Adrenal gland (tissue), 9 donors: ENCODE measurements at regions not wholly inside any gene's neighbourhood (a gene's known extent, or its start where the extent isn't known, plus 50 kb on each side); places are given as distances from the start of the nearest gene placed in this dataset.
"Not testable (repeated sequence)": the region's sequence is repeated elsewhere in the genome, so short reads cannot be mapped to it uniquely, and the experiment has no call there.

Experiments used
- DNase-seq, 7 donors: peaks; one replicate each; pipeline ENCODE4 v3.0.0-alpha.2; 2019 to 2020
- H3K27ac ChIP-seq, 5 donors: fragments of 200-600 bp; sonication (generic) in 4 of 5; 1 replicate in 3 of 5; 2 replicates in 2 of 5; pipeline versions ENCODE4 v1.5.1 to v1.8.0; 2016 to 2020; ENCODE audit warnings: mild to moderate bottlenecking in 1 of 5
- H3K27me3 ChIP-seq: fragments of 200-600 bp; 2 replicates; pipeline ENCODE4 v1.8.0; 2021
- H3K36me3 ChIP-seq, 2 donors: fragments of 200-600 bp; replicated peaks in 1 of 2; 1 replicate in 1 of 2; 2 replicates in 1 of 2; pipeline versions ENCODE4 v1.5.1 to v1.8.0; 2018 to 2022
- H3K4me1 ChIP-seq, 2 donors: fragments of 200-600 bp; replicated peaks in 1 of 2; 1 replicate in 1 of 2; 2 replicates in 1 of 2; pipeline versions ENCODE4 v1.5.1 to v1.8.0; 2018 to 2021
- H3K4me3 ChIP-seq, 4 donors: fragments of 200-600 bp; sonication (generic) in 3 of 4; one replicate each; pipeline ENCODE4 v1.5.1; 2016 to 2018
- H3K9me3 ChIP-seq, 3 donors: fragments of 200-600 bp; sonication (generic) in 1 of 3; replicated peaks in 1 of 3; 1 replicate in 2 of 3; 2 replicates in 1 of 3; pipeline versions ENCODE4 v1.5.1 to v1.8.0; 2016 to 2021
- CTCF ChIP-seq, 6 experiments: fragments of 450-650 bp in 4 of 6; fragments of 200-600 bp in 2 of 6; sonication (generic) in 1 of 6; IDR thresholded peaks; 1 replicate in 5 of 6; 2 replicates in 1 of 6; pipeline versions ENCODE4 v1.5.1 to v1.8.0; 2016 to 2021; ENCODE audit warnings: antibody characterized with exemption in 6 of 6, mild to moderate bottlenecking in 2 of 6, moderate library complexity in 1 of 6
- POLR2A ChIP-seq, 2 donors: fragments of 450-650 bp; IDR thresholded peaks; one replicate each; pipeline ENCODE4 v1.6.1; 2017; ENCODE audit warnings: antibody characterized with exemption in 2 of 2, mild to moderate bottlenecking in 2 of 2, moderate library complexity in 1 of 2
- WGBS, 4 donors: extraction: QIAGEN DNeasy Blood & Tissue Kit in 2 of 4; methylation state at CpG; one replicate each; pipeline versions ENCODE4 v1.1.5 to v1.1.7; 2013 to 2017; 5-methylcytosine and 5-hydroxymethylcytosine counted together
- intact Hi-C, 2 donors: fragments of 100-400 bp; cut with DNase I; formaldehyde crosslinking; loops; one replicate each; pipeline versions ENCODE4 v1.14.1 to v1.15.0; 2022 to 2023
- donor health status: healthy with polysubstance abuse.
- donor health status: Bipolar disorder and iron deficiency.
- donor health status: DM: yes; HTN: yes; CAD: no.
- donor health status: DM: no; HTN: no; CAD: no.
- donor health status: DM: no; HTN: no; CAD: no.

- H3K27ac ChIP-seq, H3K4me3 ChIP-seq, H3K9me3 ChIP-seq, H3K4me1 ChIP-seq, intact Hi-C loops, DNase-seq, H3K27me3 ChIP-seq, H3K36me3 ChIP-seq: not testable (repeated sequence)
- WGBS, 4 donors: 62 to 70% (median 64%) methylated on average over 6 of the region's 6 CpGs
These were observed 4221.0 kb upstream of the OR11H1 start for GRCh38 chr22:11306933-11307518.

- Histone ChIP-seq H3K4me1 (no peaks in the 10 kb centered on the region), H3K4me3 (no peak overlapping the region), H3K9me3 (peaks cover 0 to 5% (median 0%) of the 10 kb centered on the region in 3 donors), H3K27ac (no peak overlapping the region), H3K36me3 (no peaks in the 10 kb centered on the region), H3K27me3 (no peaks in the 10 kb centered on the region)
- intact Hi-C loops: no loop called here
- 79 to 90% (median 81%) methylated on average over 15 to 16 of the region's 16 CpGs for WGBS, 4 donors
- DNase-seq: no peak
- TF ChIP-seq POLR2A (IDR thresholded peaks at IDR 0.05): no peak
- TF ChIP-seq CTCF (IDR thresholded peaks at IDR 0.05): no peak
These were observed 4220.0 kb upstream of the OR11H1 start for GRCh38 chr22:11307998-11308397.

GRCh38 chr22:11309777-11310176 is 4218.2 kb upstream of the OR11H1 start:
- H3K36me3 ChIP-seq, H3K27ac ChIP-seq, H3K4me3 ChIP-seq, intact Hi-C loops, DNase-seq, H3K4me1 ChIP-seq, H3K27me3 ChIP-seq: not testable (repeated sequence)
- peaks cover 0 to 13% (median 0%) of the 10 kb centered on the region in 3 donors for H3K9me3 ChIP-seq
- WGBS, 4 donors: 57 to 62% (median 58%) methylated on average over 4 of the region's 4 CpGs

GRCh38 chr22:11310647-11311046 is 4217.3 kb upstream of the OR11H1 start:
- intact Hi-C loops, H3K27me3 ChIP-seq, DNase-seq, H3K27ac ChIP-seq, H3K4me3 ChIP-seq, H3K36me3 ChIP-seq, H3K4me1 ChIP-seq: not testable (repeated sequence)
- H3K9me3 ChIP-seq: peaks cover 0 to 13% (median 0%) of the 10 kb centered on the region in 3 donors
- 44 to 50% (median 44%) methylated on average over 3 of the region's 3 CpGs for WGBS, 4 donors

- intact Hi-C loops, H3K36me3 ChIP-seq, H3K27me3 ChIP-seq, H3K4me3 ChIP-seq, DNase-seq, H3K9me3 ChIP-seq, H3K27ac ChIP-seq, H3K4me1 ChIP-seq: not testable (repeated sequence)
- 52 to 57% (median 53%) methylated on average over 7 of the region's 7 CpGs for WGBS, 4 donors
These were observed 4215.4 kb upstream of the OR11H1 start for GRCh38 chr22:11312640-11313039.

- H3K36me3 ChIP-seq, H3K9me3 ChIP-seq, H3K4me1 ChIP-seq, H3K27ac ChIP-seq, H3K4me3 ChIP-seq, H3K27me3 ChIP-seq, DNase-seq, intact Hi-C loops: not testable (repeated sequence)
- WGBS, 4 donors: 28 to 46% (median 38%) methylated on average over 3 to 5 of the region's 5 CpGs
These were observed 4214.8 kb upstream of the OR11H1 start for GRCh38 chr22:11313040-11313759.

- H3K27me3 ChIP-seq, DNase-seq, H3K36me3 ChIP-seq, intact Hi-C loops, H3K4me3 ChIP-seq, H3K4me1 ChIP-seq, H3K9me3 ChIP-seq, H3K27ac ChIP-seq: not testable (repeated sequence)
- 63 to 70% (median 65%) methylated on average over 18 of the region's 18 CpGs for WGBS, 4 donors
These were observed 4209.4 kb upstream of the OR11H1 start for GRCh38 chr22:11318633-11319032.

- DNase-seq, H3K27me3 ChIP-seq, H3K9me3 ChIP-seq, H3K4me3 ChIP-seq, intact Hi-C loops, H3K27ac ChIP-seq, H3K4me1 ChIP-seq, H3K36me3 ChIP-seq: not testable (repeated sequence)
- 60 to 72% (median 61%) methylated on average over 15 of the region's 15 CpGs for WGBS, 4 donors
These were observed 4203.5 kb upstream of the OR11H1 start for GRCh38 chr22:11324439-11325037.
